Neuronal stem cell (in vitro differentiated cells): ENCODE measurements at regions not wholly inside any gene's neighbourhood (a gene's known extent, or its start where the extent isn't known, plus 50 kb on each side); places are given as distances from the start of the nearest gene placed in this dataset.

Experiments used
- DNase-seq: peaks from one replicate; pipeline ENCODE4 v3.0.0-alpha.2; 2013; ENCODE audit warnings: low spot score
- H2AFZ ChIP-seq: one replicate; pipeline ENCODE4 v1.6.1; 2013; ENCODE audit warnings: mild to moderate bottlenecking, low read length, inconsistent platforms
- H2AK5ac ChIP-seq: 2 replicates; pipeline ENCODE4 v1.6.1; 2013; ENCODE audit warnings: low read depth, mild to moderate bottlenecking, inconsistent platforms, low read length, moderate library complexity, mixed read lengths
- H2BK120ac ChIP-seq: 2 replicates; pipeline ENCODE4 v1.6.1; 2013; ENCODE audit warnings: low read depth, mild to moderate bottlenecking, inconsistent platforms, low read length, moderate library complexity, mixed read lengths
- H2BK12ac ChIP-seq: one replicate; pipeline ENCODE4 v1.6.1; 2013; ENCODE audit warnings: low read length, inconsistent platforms
- H2BK15ac ChIP-seq: 2 replicates; pipeline ENCODE4 v1.6.1; 2013; ENCODE audit warnings: mild to moderate bottlenecking, low read length, inconsistent platforms, mixed read lengths
- H2BK5ac ChIP-seq: one replicate; pipeline ENCODE4 v1.6.1; 2013; ENCODE audit warnings: inconsistent platforms, mild to moderate bottlenecking, low read length, moderate library complexity
- H3K14ac ChIP-seq: one replicate; pipeline ENCODE4 v1.6.1; 2013; ENCODE audit warnings: low read length, inconsistent platforms
- H3K18ac ChIP-seq: 2 replicates; pipeline ENCODE4 v1.6.1; 2013; ENCODE audit warnings: low read length, inconsistent platforms
- H3K23ac ChIP-seq: 2 replicates; pipeline ENCODE4 v1.6.1; 2013; ENCODE audit warnings: low read depth, mild to moderate bottlenecking, mixed read lengths, low read length, inconsistent platforms; ENCODE audit not compliant: poor library complexity
- H3K27ac ChIP-seq: replicated peaks from 3 replicates; pipeline ENCODE4 v1.5.1; 2013; ENCODE audit warnings: low read length, inconsistent platforms
- H3K27me3 ChIP-seq, 3 experiments: 2 replicates each; pipeline ENCODE4 v1.6.1; 2013; ENCODE audit warnings: low read length in 3 of 3, mild to moderate bottlenecking in 2 of 3, inconsistent platforms in 1 of 3, low read depth in 1 of 3, mixed read lengths in 1 of 3, moderate library complexity in 1 of 3; ENCODE audit not compliant: control insufficient read depth in 3 of 3, insufficient read depth in 3 of 3
- H3K36me3 ChIP-seq, 2 donors: replicated peaks in 1 of 2; 2 replicates each; pipeline ENCODE4 v1.6.1; 2013; ENCODE audit warnings: low read length in 2 of 2; ENCODE audit not compliant: control insufficient read depth in 2 of 2, insufficient read depth in 2 of 2
- H3K4ac ChIP-seq: 2 replicates; pipeline ENCODE4 v1.6.1; 2013; ENCODE audit warnings: inconsistent platforms, mild to moderate bottlenecking, low read length, moderate library complexity
- H3K4me1 ChIP-seq, 2 donors: 1 replicate in 1 of 2; 2 replicates in 1 of 2; pipeline ENCODE4 v1.6.1; 2013; ENCODE audit warnings: low read length in 2 of 2, low read depth in 1 of 2; ENCODE audit not compliant: control insufficient read depth in 2 of 2, insufficient read depth in 1 of 2
- H3K4me2 ChIP-seq: one replicate; pipeline ENCODE4 v1.6.1; 2013; ENCODE audit warnings: mild to moderate bottlenecking, low read length, inconsistent platforms; ENCODE audit not compliant: insufficient read depth, poor library complexity, severe bottlenecking
- H3K4me3 ChIP-seq, 2 donors: 2 replicates each; pipeline ENCODE4 v1.5.1; 2013; ENCODE audit warnings: low read length in 2 of 2, mild to moderate bottlenecking in 2 of 2, inconsistent platforms in 1 of 2, moderate library complexity in 1 of 2
- H3K79me1 ChIP-seq: one replicate; pipeline ENCODE4 v1.6.1; 2013; ENCODE audit warnings: low read depth, mild to moderate bottlenecking, inconsistent platforms, low read length, moderate library complexity
- H3K9ac ChIP-seq: one replicate; pipeline ENCODE4 v1.6.1; 2013; ENCODE audit warnings: mild to moderate bottlenecking, low read depth, low read length, inconsistent platforms; ENCODE audit not compliant: poor library complexity
- H3K9me3 ChIP-seq, 2 donors: replicated peaks in 1 of 2; 2 replicates each; pipeline versions ENCODE3 to v1.6.1; 2013; ENCODE audit warnings: low read length in 2 of 2, mild to moderate bottlenecking in 2 of 2, inconsistent platforms in 1 of 2, low read depth in 1 of 2, mixed read lengths in 1 of 2, moderate library complexity in 1 of 2; ENCODE audit not compliant: control insufficient read depth in 2 of 2, insufficient read depth in 1 of 2
- H4K8ac ChIP-seq: one replicate; pipeline ENCODE4 v1.6.1; 2013; ENCODE audit warnings: low read depth, mild to moderate bottlenecking, inconsistent platforms, low read length, moderate library complexity
- H4K91ac ChIP-seq: one replicate; pipeline ENCODE4 v1.6.1; 2013; ENCODE audit warnings: low read length, low read depth, mild to moderate bottlenecking, inconsistent platforms; ENCODE audit not compliant: poor library complexity
- WGBS, 2 donors: extraction: QIAGEN DNeasy Blood & Tissue Kit; methylation state at CpG; one replicate each; pipeline ENCODE4 v1.1.7; 2013; ENCODE audit warnings: missing lambda C conversion rate in 2 of 2, mixed read lengths in 1 of 2; ENCODE audit not compliant: insufficient read length in 2 of 2, insufficient replicate concordance in 1 of 2; ENCODE audit errors: extremely low coverage in 2 of 2; 5-methylcytosine and 5-hydroxymethylcytosine counted together

GRCh38 chr9:135246248-135247205 lies 159.1 kb downstream of the OLFM1 start:
- Histone ChIP-seq H3K9me3 (no peaks in the 10 kb centered on the region), H3K4me2 (no peak overlapping the region), H3K9ac (no peak overlapping the region), H3K79me1 (no peaks in the 10 kb centered on the region), H2BK120ac (no peak overlapping the region), H3K27ac (no peak overlapping the region), H3K18ac (peak overlapping the region; percentile 57), H2BK15ac (peak overlapping the region; percentile 91), H2AFZ (no peak overlapping the region), H4K91ac (no peak overlapping the region), H3K4me3 (no peak overlapping the region), H2BK12ac (no peak overlapping the region), H3K23ac (no peak overlapping the region), H3K27me3 (peaks cover 0 to 10% (median 0%) of the 10 kb centered on the region in 3 experiments), H2AK5ac (no peak overlapping the region), H3K14ac (peak overlapping the region; percentile 71), H4K8ac (no peak overlapping the region), H2BK5ac (peak overlapping the region; percentile 29), H3K4me1 (peaks cover 0 to 7% of the 10 kb centered on the region in 2 donors), H3K36me3 (no peaks in the 10 kb centered on the region), H3K4ac (no peak overlapping the region)
- no CpG with 5 or more reads among the region's 23 CpGs for WGBS, 2 donors
- no peak for DNase-seq

GRCh38 chr9:135247227-135247930 lies 159.9 kb downstream of the OLFM1 start:
- Histone ChIP-seq H3K36me3 (no peaks in the 10 kb centered on the region), H3K9ac (peak overlapping the region; percentile 30), H3K14ac (peak overlapping the region; percentile 98), H3K27ac (no peak overlapping the region), H3K4ac (peak overlapping the region; percentile 90), H3K23ac (no peak overlapping the region), H3K9me3 (peaks cover 0 to 4% of the 10 kb centered on the region in 2 donors), H4K91ac (no peak overlapping the region), H3K4me1 (peaks cover 0 to 9% of the 10 kb centered on the region in 2 donors), H3K18ac (peak overlapping the region; percentile 83), H2AK5ac (peak overlapping the region; percentile 68), H2BK5ac (no peak overlapping the region), H2BK12ac (peak overlapping the region; percentile 98), H3K4me3 (no peak overlapping the region), H3K27me3 (peaks cover 0 to 11% (median 0%) of the 10 kb centered on the region in 3 experiments), H2AFZ (no peak overlapping the region), H3K4me2 (no peak overlapping the region), H3K79me1 (no peaks in the 10 kb centered on the region), H2BK15ac (peak overlapping the region; percentile 94), H4K8ac (no peak overlapping the region), H2BK120ac (peak overlapping the region; percentile 50)
- DNase-seq, result no peak
- no CpG with 5 or more reads among the region's 27 CpGs for WGBS, 2 donors

- Histone ChIP-seq H2BK15ac (peak overlapping the region; percentile 98), H4K8ac (peak overlapping the region; percentile 82), H2AFZ (no peak overlapping the region), H3K9me3 (peaks cover 0 to 4% of the 10 kb centered on the region in 2 donors), H3K23ac (no peak overlapping the region), H3K4me3 (no peak overlapping the region), H3K27me3 (peaks cover 0 to 17% (median 0%) of the 10 kb centered on the region in 3 experiments), H3K4me2 (no peak overlapping the region), H2AK5ac (peak overlapping the region; percentile 97), H3K4ac (no peak overlapping the region), H2BK120ac (peak overlapping the region; percentile 50), H3K4me1 (peaks cover 0 to 15% of the 10 kb centered on the region in 2 donors), H3K9ac (no peak overlapping the region), H3K18ac (peak overlapping the region; percentile 87), H2BK12ac (peak overlapping the region; percentile 30), H2BK5ac (peak overlapping the region; percentile 24), H3K36me3 (no peaks in the 10 kb centered on the region), H3K79me1 (no peaks in the 10 kb centered on the region), H3K14ac (no peak overlapping the region), H4K91ac (no peak overlapping the region), H3K27ac (no peak overlapping the region)
- WGBS, 2 donors, result no CpG with 5 or more reads among the region's 8 CpGs
- no peak for DNase-seq
Measured at GRCh38 chr9:135248111-135248510, 160.6 kb downstream of the OLFM1 start.

- no CpG with 5 or more reads among the region's 12 CpGs for WGBS, 2 donors
- H4K8ac ChIP-seq, result peak overlapping the region; percentile 43
- no peak overlapping the region for H3K4me2 ChIP-seq
- peak overlapping the region; percentile 97 for H2AK5ac ChIP-seq
- no peaks in the 10 kb centered on the region for H3K36me3 ChIP-seq
- peak overlapping the region; percentile 30 for H3K9ac ChIP-seq
- H3K14ac ChIP-seq, result peak overlapping the region; percentile 31
- H2BK12ac ChIP-seq, result peak overlapping the region; percentile 30
- peaks cover 0 to 19% of the 10 kb centered on the region in 2 donors for H3K4me1 ChIP-seq
- H3K18ac ChIP-seq, result peak overlapping the region; percentile 87
- H3K79me1 ChIP-seq, result no peaks in the 10 kb centered on the region
- peaks cover 0 to 17% (median 0%) of the 10 kb centered on the region in 3 experiments for H3K27me3 ChIP-seq
- H2BK15ac ChIP-seq, result peak overlapping the region; percentile 98
- H3K23ac ChIP-seq, result no peak overlapping the region
- H4K91ac ChIP-seq, result no peak overlapping the region
- no peak overlapping the region for H2BK120ac ChIP-seq
- DNase-seq, result no peak
- peak overlapping the region; percentile 78 for H2BK5ac ChIP-seq
- no peak overlapping the region for H3K4ac ChIP-seq
- no peak overlapping the region for H3K4me3 ChIP-seq
- H3K9me3 ChIP-seq, result peaks cover 0 to 4% of the 10 kb centered on the region in 2 donors
- no peak overlapping the region for H2AFZ ChIP-seq
- no peak overlapping the region for H3K27ac ChIP-seq
Measured at GRCh38 chr9:135248721-135249120, 161.3 kb downstream of the OLFM1 start.
